Fibroblast of lung (primary cell): ENCODE measurements at regions not wholly inside any gene's neighbourhood (a gene's known extent, or its start where the extent isn't known, plus 50 kb on each side); places are given as distances from the start of the nearest gene placed in this dataset.

Experiments
- DNase-seq, 2 donors: peaks; one replicate each; pipeline versions ENCODE4 v3.0.0 to v3.0.0-alpha.2; 2010; ENCODE audit warnings: low read depth in 2 of 2
- H2AFZ ChIP-seq: 2 replicates; pipeline ENCODE4 v1.5.1; 2012; ENCODE audit warnings: low read length, control low read depth, inconsistent platforms
- H3K27ac ChIP-seq: 2 replicates; pipeline ENCODE4 v1.5.1; 2011; ENCODE audit warnings: low read length, control low read depth; ENCODE audit not compliant: insufficient read depth
- H3K27me3 ChIP-seq: 2 replicates; pipeline ENCODE4 v1.5.1; 2011; ENCODE audit warnings: mild to moderate bottlenecking, low read length; ENCODE audit not compliant: control insufficient read depth, insufficient read depth
- H3K36me3 ChIP-seq: 2 replicates; pipeline ENCODE4 v1.5.1; 2011; ENCODE audit warnings: low read length; ENCODE audit not compliant: control insufficient read depth, insufficient read depth
- H3K4me1 ChIP-seq: 2 replicates; pipeline ENCODE4 v1.5.1; 2011; ENCODE audit warnings: low read length; ENCODE audit not compliant: control insufficient read depth, insufficient read depth; ENCODE audit errors: extremely low read depth
- H3K4me2 ChIP-seq: 2 replicates; pipeline ENCODE4 v1.5.1; 2011; ENCODE audit warnings: low read length, control low read depth; ENCODE audit not compliant: insufficient read depth; ENCODE audit errors: extremely low read depth
- H3K4me3 ChIP-seq, 4 experiments: fragments of 200-600 bp in 1 of 4; sonication (generic) in 1 of 4; replicated peaks in 1 of 4; 2 replicates each; pipeline ENCODE4 v1.5.1; 2011 to 2016; ENCODE audit warnings: low read length in 4 of 4, low read depth in 3 of 4, mild to moderate bottlenecking in 3 of 4, control low read depth in 2 of 4, inconsistent platforms in 1 of 4, mixed read lengths in 1 of 4; ENCODE audit not compliant: insufficient read depth in 1 of 4; ENCODE audit errors: control extremely low read depth in 1 of 4
- H3K79me2 ChIP-seq: 2 replicates; pipeline ENCODE4 v1.5.1; 2012; ENCODE audit warnings: mild to moderate bottlenecking, low read length, inconsistent platforms; ENCODE audit not compliant: control insufficient read depth, insufficient read depth
- H3K9ac ChIP-seq: 2 replicates; pipeline ENCODE4 v1.5.1; 2011; ENCODE audit warnings: mild to moderate bottlenecking, low read length, control low read depth; ENCODE audit not compliant: insufficient read depth
- H3K9me3 ChIP-seq: 2 replicates; pipeline ENCODE4 v1.5.1; 2012; ENCODE audit warnings: low read depth, low read length; ENCODE audit not compliant: control insufficient read depth, insufficient read depth
- H4K20me1 ChIP-seq: 2 replicates; pipeline ENCODE4 v1.5.1; 2011; ENCODE audit warnings: low read length; ENCODE audit not compliant: control insufficient read depth, insufficient read depth; ENCODE audit errors: extremely low read depth
- EZH2 ChIP-seq: IDR thresholded peaks from 2 replicates; pipeline ENCODE4 v1.5.1; 2012; ENCODE audit warnings: low read length, control low read depth, mild to moderate bottlenecking; ENCODE audit errors: missing control alignments
- TF ChIP-seq, protein P1 (sequence below), 2 donors: IDR thresholded peaks in 1 of 2; conservative IDR thresholded peaks in 1 of 2; 1 replicate in 1 of 2; 2 replicates in 1 of 2; pipeline ENCODE4 v1.5.1; 2011 to 2012; ENCODE audit warnings: low read length in 2 of 2, control low read depth in 1 of 2, inconsistent platforms in 1 of 2, low read depth in 1 of 2, mild to moderate bottlenecking in 1 of 2

DNA sequence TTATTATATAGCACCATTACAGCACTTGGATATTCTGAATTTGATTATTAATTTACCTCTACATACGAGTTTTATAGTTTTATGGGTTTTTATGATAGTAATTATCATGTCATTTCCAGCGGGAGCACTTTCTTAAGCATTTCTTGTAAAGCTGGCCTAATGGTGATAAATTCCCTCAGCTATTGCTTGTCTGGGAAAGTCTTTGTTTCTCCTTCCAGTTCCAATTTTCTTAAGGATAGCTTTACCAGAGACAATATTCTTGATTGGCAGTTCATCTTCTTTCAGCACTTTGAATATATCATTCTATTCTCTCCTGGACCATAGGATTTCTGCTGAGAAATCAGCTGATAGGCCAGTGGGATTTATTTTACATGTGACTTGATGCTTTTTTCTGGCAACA lies 505.4 kb downstream of the TMEM232 start:
- Histone ChIP-seq H3K4me1 (no peaks in the 10 kb centered on the region), H3K79me2 (no peaks in the 10 kb centered on the region), H3K36me3 (no peaks in the 10 kb centered on the region), H3K27ac (no peak overlapping the region), H2AFZ (no peak overlapping the region), H3K4me2 (no peak overlapping the region), H3K27me3 (no peaks in the 10 kb centered on the region), H4K20me1 (no peaks in the 10 kb centered on the region), H3K4me3 (no peak overlapping the region), H3K9me3 (no peaks in the 10 kb centered on the region), H3K9ac (no peak overlapping the region)
- TF ChIP-seq, protein P1, sequence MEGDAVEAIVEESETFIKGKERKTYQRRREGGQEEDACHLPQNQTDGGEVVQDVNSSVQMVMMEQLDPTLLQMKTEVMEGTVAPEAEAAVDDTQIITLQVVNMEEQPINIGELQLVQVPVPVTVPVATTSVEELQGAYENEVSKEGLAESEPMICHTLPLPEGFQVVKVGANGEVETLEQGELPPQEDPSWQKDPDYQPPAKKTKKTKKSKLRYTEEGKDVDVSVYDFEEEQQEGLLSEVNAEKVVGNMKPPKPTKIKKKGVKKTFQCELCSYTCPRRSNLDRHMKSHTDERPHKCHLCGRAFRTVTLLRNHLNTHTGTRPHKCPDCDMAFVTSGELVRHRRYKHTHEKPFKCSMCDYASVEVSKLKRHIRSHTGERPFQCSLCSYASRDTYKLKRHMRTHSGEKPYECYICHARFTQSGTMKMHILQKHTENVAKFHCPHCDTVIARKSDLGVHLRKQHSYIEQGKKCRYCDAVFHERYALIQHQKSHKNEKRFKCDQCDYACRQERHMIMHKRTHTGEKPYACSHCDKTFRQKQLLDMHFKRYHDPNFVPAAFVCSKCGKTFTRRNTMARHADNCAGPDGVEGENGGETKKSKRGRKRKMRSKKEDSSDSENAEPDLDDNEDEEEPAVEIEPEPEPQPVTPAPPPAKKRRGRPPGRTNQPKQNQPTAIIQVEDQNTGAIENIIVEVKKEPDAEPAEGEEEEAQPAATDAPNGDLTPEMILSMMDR (conservative IDR thresholded peaks at IDR 0.05 in 1 of 2, IDR thresholded peaks at IDR 0.05 in 1 of 2; ENCODE audit: low read depth in 1 of 2, low read length in 2 of 2): no peak
- TF ChIP-seq EZH2: no peak
- DNase-seq: no peak

- no peak overlapping the region for H3K27ac ChIP-seq
- DNase-seq: no peak
- no peak overlapping the region for H2AFZ ChIP-seq
- H3K9me3 ChIP-seq: no peaks in the 10 kb centered on the region
- H3K9ac ChIP-seq: no peak overlapping the region
- H3K4me2 ChIP-seq: no peak overlapping the region
- H3K27me3 ChIP-seq: no peaks in the 10 kb centered on the region
- H4K20me1 ChIP-seq: no peaks in the 10 kb centered on the region
- H3K36me3 ChIP-seq: no peaks in the 10 kb centered on the region
- no peaks in the 10 kb centered on the region for H3K79me2 ChIP-seq
- H3K4me1 ChIP-seq: no peaks in the 10 kb centered on the region
- TF ChIP-seq EZH2: no peak
- TF ChIP-seq, protein P1 (conservative IDR thresholded peaks at IDR 0.05 in 1 of 2, IDR thresholded peaks at IDR 0.05 in 1 of 2; ENCODE audit: low read depth in 1 of 2, low read length in 2 of 2): no peak
- no peak overlapping the region for H3K4me3 ChIP-seq
These were observed 502.4 kb downstream of the TMEM232 start for GRCh38 chr5:110224050-110224449.

DNA sequence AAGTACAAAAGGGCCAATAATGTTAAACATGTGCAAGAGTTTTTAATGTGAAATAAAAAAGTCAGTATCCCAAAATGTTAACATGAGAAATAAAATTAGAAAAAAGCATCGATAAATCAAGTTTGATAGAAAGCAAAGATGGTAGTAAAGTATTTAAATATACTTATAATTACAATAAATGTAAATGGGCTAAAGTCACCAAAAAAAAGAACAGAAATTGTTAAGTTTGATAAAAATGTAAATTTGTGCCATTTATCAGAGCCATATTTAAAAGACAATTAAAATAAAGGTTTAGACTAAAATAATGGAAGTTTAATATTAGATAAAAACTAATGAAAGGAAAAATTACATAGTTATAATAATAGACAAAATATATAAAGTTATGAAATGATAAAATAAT lies 500.5 kb downstream of the TMEM232 start:
- no peaks in the 10 kb centered on the region for H3K4me1 ChIP-seq
- no peak overlapping the region for H3K27ac ChIP-seq
- H2AFZ ChIP-seq: no peak overlapping the region
- H3K4me2 ChIP-seq: no peak overlapping the region
- no peak overlapping the region for H3K9ac ChIP-seq
- no peaks in the 10 kb centered on the region for H3K79me2 ChIP-seq
- H3K36me3 ChIP-seq: no peaks in the 10 kb centered on the region
- TF ChIP-seq EZH2: no peak
- TF ChIP-seq, protein P1 (conservative IDR thresholded peaks at IDR 0.05 in 1 of 2, IDR thresholded peaks at IDR 0.05 in 1 of 2; ENCODE audit: low read depth in 1 of 2, low read length in 2 of 2): no peak
- DNase-seq: no peak
- no peak overlapping the region for H3K4me3 ChIP-seq
- no peaks in the 10 kb centered on the region for H4K20me1 ChIP-seq
- no peaks in the 10 kb centered on the region for H3K9me3 ChIP-seq
- no peaks in the 10 kb centered on the region for H3K27me3 ChIP-seq
